CD14-positive monocyte (primary cell): ENCODE measurements at regions not wholly inside any gene's neighbourhood (a gene's known extent, or its start where the extent isn't known, plus 50 kb on each side); places are given as distances from the start of the nearest gene placed in this dataset.

Experiments used
- DNase-seq, 3 donors: peaks; one replicate each; pipeline ENCODE4 v3.0.0-alpha.2; 2011 to 2022
- H2AFZ ChIP-seq: 2 replicates; pipeline ENCODE4 v1.6.0; 2012; ENCODE audit warnings: mild to moderate bottlenecking, low read depth, low read length, inconsistent platforms; ENCODE audit not compliant: insufficient read depth, poor library complexity, severe bottlenecking
- H3K27ac ChIP-seq, 2 donors: 1 replicate in 1 of 2; 2 replicates in 1 of 2; pipeline ENCODE4 v1.5.1; 2012 to 2013; ENCODE audit warnings: low read length in 2 of 2, control low read depth in 1 of 2, inconsistent platforms in 1 of 2, low read depth in 1 of 2, mild to moderate bottlenecking in 1 of 2
- H3K27me3 ChIP-seq, 2 donors: one replicate each; pipeline versions ENCODE4 v1.6.0 to v1.6.1; 2011 to 2013; ENCODE audit warnings: low read length in 2 of 2; ENCODE audit not compliant: control insufficient read depth in 2 of 2, insufficient read depth in 2 of 2
- H3K36me3 ChIP-seq, 2 donors: replicated peaks in 1 of 2; 1 replicate in 1 of 2; 2 replicates in 1 of 2; pipeline versions ENCODE4 v1.5.1 to v1.6.1; 2012 to 2013; ENCODE audit warnings: low read length in 2 of 2, control low read depth in 1 of 2, inconsistent platforms in 1 of 2, mild to moderate bottlenecking in 1 of 2; ENCODE audit not compliant: insufficient read depth in 2 of 2, control insufficient read depth in 1 of 2
- H3K4me1 ChIP-seq, 2 donors: 1 replicate in 1 of 2; 2 replicates in 1 of 2; pipeline versions ENCODE4 v1.5.1 to v1.6.1; 2012 to 2013; ENCODE audit warnings: low read length in 2 of 2, control low read depth in 1 of 2, inconsistent platforms in 1 of 2, mild to moderate bottlenecking in 1 of 2, moderate library complexity in 1 of 2; ENCODE audit not compliant: insufficient read depth in 2 of 2, control insufficient read depth in 1 of 2
- H3K4me2 ChIP-seq: replicated peaks from 2 replicates; pipeline ENCODE3; 2012; ENCODE audit warnings: low read length, moderate library complexity, mild to moderate bottlenecking; ENCODE audit not compliant: poor library complexity, severe bottlenecking; ENCODE audit errors: extremely low read depth
- H3K4me3 ChIP-seq, 3 experiments: fragments of 200-600 bp in 1 of 3; sonication (generic) in 1 of 3; replicated peaks in 1 of 3; 1 replicate in 2 of 3; 2 replicates in 1 of 3; pipeline ENCODE4 v1.5.1; 2011 to 2013; ENCODE audit warnings: low read length in 3 of 3, mild to moderate bottlenecking in 3 of 3, control low read depth in 2 of 3, low read depth in 2 of 3, inconsistent platforms in 1 of 3, moderate library complexity in 1 of 3
- H3K79me2 ChIP-seq: 2 replicates; pipeline ENCODE4 v1.6.0; 2012; ENCODE audit warnings: mild to moderate bottlenecking, control low read depth, inconsistent platforms, low read length, moderate library complexity; ENCODE audit not compliant: insufficient read depth
- H3K9ac ChIP-seq: 2 replicates; pipeline ENCODE4 v1.6.0; 2017; ENCODE audit warnings: low read length, mild to moderate bottlenecking; ENCODE audit not compliant: insufficient read depth, poor library complexity, severe bottlenecking
- H3K9me3 ChIP-seq, 2 donors: replicated peaks in 1 of 2; 1 replicate in 1 of 2; 2 replicates in 1 of 2; pipeline versions ENCODE4 v1.5.1 to v1.6.1; 2012 to 2013; ENCODE audit warnings: low read length in 2 of 2, control low read depth in 1 of 2; ENCODE audit not compliant: control insufficient read depth in 1 of 2, insufficient read depth in 1 of 2
- H4K20me1 ChIP-seq: 2 replicates; pipeline ENCODE4 v1.6.0; 2012; ENCODE audit warnings: mild to moderate bottlenecking, low read length, control low read depth, moderate library complexity; ENCODE audit not compliant: insufficient read depth
- H3K27ac Mint-ChIP-seq, 7 donors: one replicate each; pipeline ENCODE4 v1.8.0; 2020; ENCODE audit warnings: mild to moderate bottlenecking in 7 of 7, mixed read lengths in 7 of 7, moderate library complexity in 6 of 7, inconsistent platforms in 2 of 7
- H3K27me3 Mint-ChIP-seq, 3 donors: one replicate each; pipeline ENCODE4 v1.8.0; 2021 to 2022; ENCODE audit warnings: low read depth in 3 of 3, mild to moderate bottlenecking in 3 of 3, mixed read lengths in 3 of 3, moderate library complexity in 3 of 3, inconsistent platforms in 1 of 3
- H3K36me3 Mint-ChIP-seq, 2 donors: one replicate each; pipeline ENCODE4 v1.8.0; 2020; ENCODE audit warnings: mixed read lengths in 2 of 2, inconsistent platforms in 1 of 2, mild to moderate bottlenecking in 1 of 2
- H3K4me1 Mint-ChIP-seq: one replicate; pipeline ENCODE4 v1.8.0; 2020; ENCODE audit warnings: mild to moderate bottlenecking, mixed read lengths
- H3K4me3 Mint-ChIP-seq, 2 donors: one replicate each; pipeline ENCODE4 v1.8.0; 2020; ENCODE audit warnings: mild to moderate bottlenecking in 2 of 2, mixed read lengths in 2 of 2, moderate library complexity in 1 of 2
- H3K9me3 Mint-ChIP-seq, 7 donors: one replicate each; pipeline ENCODE4 v1.8.0; 2020 to 2022; ENCODE audit warnings: mixed read lengths in 7 of 7, mild to moderate bottlenecking in 6 of 7, moderate library complexity in 6 of 7, inconsistent platforms in 2 of 7
- WGBS: methylation state at CpG from one replicate; pipeline ENCODE4 v1.1.5; 2013; ENCODE audit warnings: missing lambda C conversion rate; ENCODE audit not compliant: insufficient coverage; 5-methylcytosine and 5-hydroxymethylcytosine counted together
- intact Hi-C, 2 donors: fragments of 100-400 bp; cut with micrococcal nuclease; formaldehyde crosslinking; loops; one replicate each; pipeline versions ENCODE4 v1.15.0 to v1.15.1; 2023
- TF ChIP-seq, protein P1 (sequence below): fragments of 200-600 bp; IDR thresholded peaks from one replicate; pipeline ENCODE4 v1.8.0; 2022; ENCODE audit warnings: antibody characterized with exemption, mild to moderate bottlenecking

DNA sequence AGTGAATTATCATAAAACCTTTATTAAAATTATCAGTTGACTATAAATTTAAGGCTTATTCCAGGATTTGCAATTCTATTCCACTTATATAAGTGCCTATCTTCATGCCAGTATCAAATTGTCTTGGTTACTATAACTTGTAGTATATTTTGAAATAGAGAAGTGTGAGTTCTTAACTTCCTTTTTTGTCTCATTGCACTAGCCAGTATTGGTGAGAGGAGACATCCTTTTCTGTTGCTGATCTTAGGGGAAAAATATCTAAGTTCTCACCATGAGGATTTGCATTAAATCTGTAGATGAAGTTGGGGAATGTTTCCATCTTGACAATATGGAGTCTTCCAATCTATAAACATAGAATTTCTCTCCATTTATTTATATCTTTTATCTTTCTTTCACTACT, 104.2 kb upstream of the MKI67 start:
- no peaks in the 10 kb centered on the region for H3K4me1 ChIP-seq
- no peaks in the 10 kb centered on the region for H3K79me2 ChIP-seq
- Mint-ChIP-seq H3K9me3 (peaks cover 6 to 16% (median 11%) of the 10 kb centered on the region in 7 donors), H3K27me3 (peaks cover 2 to 8% (median 3%) of the 10 kb centered on the region in 3 donors), H3K36me3 (no peaks in the 10 kb centered on the region), H3K4me1 (peaks cover 6% of the 10 kb centered on the region), H3K4me3 (no peak overlapping the region), H3K27ac (no peak overlapping the region)
- no peak overlapping the region for H3K4me2 ChIP-seq
- no peaks in the 10 kb centered on the region for H3K27me3 ChIP-seq
- peaks cover 5 to 9% of the 10 kb centered on the region in 2 donors for H3K9me3 ChIP-seq
- H3K27ac ChIP-seq, result no peak overlapping the region
- DNase-seq, result peak in 1 of 3 donors; percentile 25
- intact Hi-C loops, result no loop called here
- H3K9ac ChIP-seq, result no peak overlapping the region
- H2AFZ ChIP-seq, result no peak overlapping the region
- no peak overlapping the region for H3K4me3 ChIP-seq
- TF ChIP-seq, protein P1, sequence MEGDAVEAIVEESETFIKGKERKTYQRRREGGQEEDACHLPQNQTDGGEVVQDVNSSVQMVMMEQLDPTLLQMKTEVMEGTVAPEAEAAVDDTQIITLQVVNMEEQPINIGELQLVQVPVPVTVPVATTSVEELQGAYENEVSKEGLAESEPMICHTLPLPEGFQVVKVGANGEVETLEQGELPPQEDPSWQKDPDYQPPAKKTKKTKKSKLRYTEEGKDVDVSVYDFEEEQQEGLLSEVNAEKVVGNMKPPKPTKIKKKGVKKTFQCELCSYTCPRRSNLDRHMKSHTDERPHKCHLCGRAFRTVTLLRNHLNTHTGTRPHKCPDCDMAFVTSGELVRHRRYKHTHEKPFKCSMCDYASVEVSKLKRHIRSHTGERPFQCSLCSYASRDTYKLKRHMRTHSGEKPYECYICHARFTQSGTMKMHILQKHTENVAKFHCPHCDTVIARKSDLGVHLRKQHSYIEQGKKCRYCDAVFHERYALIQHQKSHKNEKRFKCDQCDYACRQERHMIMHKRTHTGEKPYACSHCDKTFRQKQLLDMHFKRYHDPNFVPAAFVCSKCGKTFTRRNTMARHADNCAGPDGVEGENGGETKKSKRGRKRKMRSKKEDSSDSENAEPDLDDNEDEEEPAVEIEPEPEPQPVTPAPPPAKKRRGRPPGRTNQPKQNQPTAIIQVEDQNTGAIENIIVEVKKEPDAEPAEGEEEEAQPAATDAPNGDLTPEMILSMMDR, result no peak
- no peaks in the 10 kb centered on the region for H4K20me1 ChIP-seq
- no peaks in the 10 kb centered on the region for H3K36me3 ChIP-seq

DNA sequence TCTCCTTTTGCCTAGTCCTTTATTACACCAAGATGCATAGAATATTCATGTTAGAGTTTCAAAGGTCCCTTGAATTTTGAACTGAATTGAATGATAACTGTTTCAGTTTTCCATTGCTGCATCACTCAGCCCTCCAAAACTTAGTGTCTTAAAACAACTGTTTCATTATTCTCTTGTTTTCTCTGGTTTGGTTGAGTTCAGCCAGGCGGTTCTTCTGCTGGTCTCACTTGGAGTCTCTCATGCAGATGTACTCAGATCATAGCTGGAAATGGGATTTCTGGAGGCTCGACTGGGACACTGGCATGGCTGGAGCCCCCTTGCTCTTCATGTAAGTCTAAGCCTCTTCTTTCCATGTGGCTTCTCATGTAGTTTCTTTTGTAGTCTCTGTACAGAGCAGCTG, 107.2 kb upstream of the MKI67 start:
- Mint-ChIP-seq H3K27ac (no peak overlapping the region), H3K4me3 (peak overlapping the region in 1 of 2 donors; percentile 39), H3K9me3 (peaks cover 4 to 11% (median 9%) of the 10 kb centered on the region in 7 donors), H3K36me3 (no peaks in the 10 kb centered on the region), H3K4me1 (peaks cover 6% of the 10 kb centered on the region), H3K27me3 (peaks cover 2 to 6% (median 5%) of the 10 kb centered on the region in 3 donors)
- no peak for DNase-seq
- WGBS, result 57% methylated on average over 1 of the region's 2 CpGs
- Histone ChIP-seq H3K36me3 (no peaks in the 10 kb centered on the region), H3K9ac (no peak overlapping the region), H3K4me1 (no peaks in the 10 kb centered on the region), H2AFZ (no peak overlapping the region), H3K9me3 (peaks cover 5 to 9% of the 10 kb centered on the region in 2 donors), H3K79me2 (no peaks in the 10 kb centered on the region), H4K20me1 (no peaks in the 10 kb centered on the region), H3K27me3 (no peaks in the 10 kb centered on the region), H3K4me3 (no peak overlapping the region), H3K27ac (no peak overlapping the region), H3K4me2 (no peak overlapping the region)
- TF ChIP-seq, protein P1, result no peak
- intact Hi-C loops, result no loop called here
